Neural progenitor cell (in vitro differentiated cells): ENCODE measurements at regions not wholly inside any gene's neighbourhood (a gene's known extent, or its start where the extent isn't known, plus 50 kb on each side); places are given as distances from the start of the nearest gene placed in this dataset.
A peak's percentile ranks its signal among the peaks of the same experiment; 100 is the strongest.

ENCODE experiments used
- DNase-seq: peaks from one replicate; pipeline ENCODE4 v3.0.0-alpha.2; 2016; ENCODE audit warnings: low spot score
- H2AFZ ChIP-seq: fragments of 200-600 bp; sonication (generic); replicated peaks from 2 replicates; pipeline ENCODE4 v1.6.1; 2016; ENCODE audit warnings: antibody characterized with exemption
- H3F3A ChIP-seq: fragments of 200-600 bp; sonication (generic); 2 replicates; pipeline ENCODE4 v1.6.1; 2016; ENCODE audit warnings: antibody characterized with exemption, low read depth
- H3K27ac ChIP-seq: fragments of 200-600 bp; sonication (generic); 2 replicates; pipeline ENCODE4 v1.5.1; 2016; ENCODE audit warnings: mild to moderate bottlenecking
- H3K27me3 ChIP-seq: fragments of 200-600 bp; sonication (generic); 2 replicates; pipeline ENCODE4 v1.6.1; 2016; ENCODE audit warnings: mild to moderate bottlenecking, moderate library complexity
- H3K36me3 ChIP-seq: fragments of 200-600 bp; sonication (generic); 2 replicates; pipeline ENCODE4 v1.5.1; 2016
- H3K4me1 ChIP-seq: fragments of 200-600 bp; sonication (generic); 2 replicates; pipeline ENCODE4 v1.6.1; 2016; ENCODE audit warnings: mixed run types
- H3K4me2 ChIP-seq: fragments of 200-600 bp; sonication (generic); 2 replicates; pipeline ENCODE4 v1.6.1; 2016
- H3K4me3 ChIP-seq: fragments of 200-600 bp; sonication (generic); 2 replicates; pipeline ENCODE4 v1.5.1; 2016
- H3K79me2 ChIP-seq: fragments of 200-600 bp; sonication (generic); 2 replicates; pipeline ENCODE4 v1.6.1; 2016; ENCODE audit warnings: low read depth
- H3K9ac ChIP-seq: fragments of 200-600 bp; sonication (generic); 2 replicates; pipeline ENCODE4 v1.6.1; 2016
- H3K9me3 ChIP-seq: fragments of 200-600 bp; sonication (generic); 2 replicates; pipeline ENCODE4 v1.5.1; 2016; ENCODE audit warnings: low read depth
- H4K20me1 ChIP-seq: fragments of 200-600 bp; sonication (generic); 2 replicates; pipeline ENCODE4 v1.6.1; 2016; ENCODE audit warnings: low read depth
- H3K27ac Mint-ChIP-seq: 3 replicates; pipeline ENCODE4 v1.8.0; 2021; ENCODE audit warnings: mixed read lengths
- H3K27me3 Mint-ChIP-seq: 2 replicates; pipeline ENCODE4 v1.8.0; 2022; ENCODE audit warnings: low read depth, mild to moderate bottlenecking, inconsistent platforms, moderate library complexity, mixed read lengths; ENCODE audit not compliant: insufficient read depth
- H3K36me3 Mint-ChIP-seq: 3 replicates; pipeline ENCODE4 v1.8.0; 2021; ENCODE audit warnings: mixed read lengths
- H3K4me1 Mint-ChIP-seq: 3 replicates; pipeline ENCODE4 v1.8.0; 2021; ENCODE audit warnings: mixed read lengths
- H3K4me3 Mint-ChIP-seq: 3 replicates; pipeline ENCODE4 v1.8.0; 2021; ENCODE audit warnings: mild to moderate bottlenecking, moderate library complexity, mixed read lengths
- H3K9me3 Mint-ChIP-seq: 3 replicates; pipeline ENCODE4 v1.8.0; 2020; ENCODE audit warnings: mixed read lengths
- EZH2 ChIP-seq: fragments of 200-600 bp; sonication (generic); IDR thresholded peaks from 2 replicates; pipeline ENCODE4 v1.6.1; 2017; ENCODE audit warnings: antibody characterized with exemption, mild to moderate bottlenecking, moderate library complexity
- EZH2phosphoT487 ChIP-seq: fragments of 200-600 bp; sonication (generic); IDR thresholded peaks from 2 replicates; pipeline ENCODE4 v1.6.1; 2017; ENCODE audit warnings: antibody characterized with exemption
- TF ChIP-seq, protein P1 (sequence below): fragments of 200-600 bp; sonication (generic); IDR thresholded peaks from 2 replicates; pipeline ENCODE4 v1.5.1; 2017; ENCODE audit warnings: antibody characterized with exemption, mild to moderate bottlenecking

DNA sequence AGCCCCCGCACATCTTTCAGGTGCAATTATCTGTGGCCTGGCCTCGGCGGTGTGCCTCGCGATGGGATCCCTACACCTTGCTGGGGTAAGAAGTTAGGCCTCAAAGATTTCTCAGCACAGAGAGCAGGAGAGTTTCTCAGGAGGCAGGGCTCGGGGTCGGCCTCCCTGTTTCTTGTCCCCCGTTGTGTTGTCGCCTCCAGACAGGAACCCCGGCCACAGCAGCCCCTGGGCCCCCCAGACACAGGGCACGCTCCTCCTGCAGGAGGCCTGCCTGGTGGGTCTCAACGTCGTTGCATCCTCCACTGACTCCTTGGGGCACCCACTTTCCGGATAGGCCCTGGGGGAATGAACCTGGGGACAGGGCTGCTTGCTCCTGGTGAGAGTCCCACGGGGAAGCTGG, 229.1 kb upstream of the SHH start:
- H3K4me1 Mint-ChIP-seq = no peaks in the 10 kb centered on the region
- H3K27me3 Mint-ChIP-seq = peaks cover 5% of the 10 kb centered on the region
- H3K36me3 ChIP-seq = no peaks in the 10 kb centered on the region
- no peak overlapping the region for H3K4me2 ChIP-seq
- peak overlapping the region; percentile 6 for H3K27ac Mint-ChIP-seq
- no peak overlapping the region for H3K4me3 Mint-ChIP-seq
- H4K20me1 ChIP-seq = no peaks in the 10 kb centered on the region
- H3K79me2 ChIP-seq = no peaks in the 10 kb centered on the region
- no peak for DNase-seq
- H3K27me3 ChIP-seq = no peaks in the 10 kb centered on the region
- H3K9ac ChIP-seq = no peak overlapping the region
- H3K9me3 Mint-ChIP-seq = no peaks in the 10 kb centered on the region
- no peak overlapping the region for H3K4me3 ChIP-seq
- no peaks in the 10 kb centered on the region for H3K36me3 Mint-ChIP-seq
- H3K9me3 ChIP-seq = no peaks in the 10 kb centered on the region
- H2AFZ ChIP-seq = no peak overlapping the region
- no peak overlapping the region for H3K27ac ChIP-seq
- no peaks in the 10 kb centered on the region for H3K4me1 ChIP-seq
- no peaks in the 10 kb centered on the region for H3F3A ChIP-seq
- TF ChIP-seq EZH2phosphoT487 (no peak), EZH2 (no peak)
- TF ChIP-seq, protein P1, sequence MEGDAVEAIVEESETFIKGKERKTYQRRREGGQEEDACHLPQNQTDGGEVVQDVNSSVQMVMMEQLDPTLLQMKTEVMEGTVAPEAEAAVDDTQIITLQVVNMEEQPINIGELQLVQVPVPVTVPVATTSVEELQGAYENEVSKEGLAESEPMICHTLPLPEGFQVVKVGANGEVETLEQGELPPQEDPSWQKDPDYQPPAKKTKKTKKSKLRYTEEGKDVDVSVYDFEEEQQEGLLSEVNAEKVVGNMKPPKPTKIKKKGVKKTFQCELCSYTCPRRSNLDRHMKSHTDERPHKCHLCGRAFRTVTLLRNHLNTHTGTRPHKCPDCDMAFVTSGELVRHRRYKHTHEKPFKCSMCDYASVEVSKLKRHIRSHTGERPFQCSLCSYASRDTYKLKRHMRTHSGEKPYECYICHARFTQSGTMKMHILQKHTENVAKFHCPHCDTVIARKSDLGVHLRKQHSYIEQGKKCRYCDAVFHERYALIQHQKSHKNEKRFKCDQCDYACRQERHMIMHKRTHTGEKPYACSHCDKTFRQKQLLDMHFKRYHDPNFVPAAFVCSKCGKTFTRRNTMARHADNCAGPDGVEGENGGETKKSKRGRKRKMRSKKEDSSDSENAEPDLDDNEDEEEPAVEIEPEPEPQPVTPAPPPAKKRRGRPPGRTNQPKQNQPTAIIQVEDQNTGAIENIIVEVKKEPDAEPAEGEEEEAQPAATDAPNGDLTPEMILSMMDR = no peak

DNA sequence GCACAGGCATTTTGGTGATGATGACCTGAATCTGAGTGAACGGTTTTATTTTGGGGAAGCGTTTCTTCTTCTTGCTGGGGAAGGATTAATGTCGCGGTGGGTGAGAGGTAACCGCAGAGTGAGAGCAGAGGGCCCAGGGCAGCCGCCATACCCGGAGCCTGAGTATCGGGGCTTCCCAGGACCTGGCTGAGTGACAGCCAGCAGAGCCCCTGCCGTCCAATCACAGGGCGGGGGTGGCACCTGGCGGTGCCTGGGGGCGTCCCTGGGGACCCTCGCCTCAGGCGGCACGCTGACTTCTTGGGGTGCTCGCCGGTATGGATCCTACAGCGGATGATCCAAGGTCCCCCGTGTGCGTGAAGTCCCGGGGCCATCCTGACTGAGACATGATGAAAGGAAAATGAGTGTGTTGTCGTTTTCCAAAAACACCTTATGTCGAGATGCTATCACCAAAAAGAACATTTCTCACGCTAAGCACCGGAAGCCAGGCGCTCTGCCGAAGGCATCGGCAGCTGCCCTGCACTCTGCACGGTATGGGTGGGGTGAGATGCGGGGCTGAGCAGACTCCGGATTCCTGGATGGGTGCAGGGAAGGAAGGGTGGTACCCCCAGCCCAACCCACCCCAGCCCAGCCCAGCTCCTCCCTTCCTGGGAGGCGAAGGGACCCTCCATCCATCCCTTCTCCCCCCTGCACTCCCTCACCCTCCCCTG, 227.9 kb upstream of the SHH start:
- Mint-ChIP-seq H3K36me3 (no peaks in the 10 kb centered on the region), H3K9me3 (no peaks in the 10 kb centered on the region), H3K27ac (no peak overlapping the region), H3K27me3 (peaks cover 5% of the 10 kb centered on the region), H3K4me1 (no peaks in the 10 kb centered on the region), H3K4me3 (no peak overlapping the region)
- Histone ChIP-seq H3K27me3 (no peaks in the 10 kb centered on the region), H3K4me2 (no peak overlapping the region), H3K79me2 (no peaks in the 10 kb centered on the region), H3F3A (no peaks in the 10 kb centered on the region), H4K20me1 (no peaks in the 10 kb centered on the region), H3K9me3 (no peaks in the 10 kb centered on the region), H3K36me3 (no peaks in the 10 kb centered on the region), H3K9ac (no peak overlapping the region), H3K4me3 (no peak overlapping the region), H3K4me1 (no peaks in the 10 kb centered on the region), H3K27ac (no peak overlapping the region), H2AFZ (no peak overlapping the region)
- TF ChIP-seq, protein P1 = no peak
- no peak for TF ChIP-seq EZH2phosphoT487
- no peak for TF ChIP-seq EZH2
- DNase-seq = no peak

DNA sequence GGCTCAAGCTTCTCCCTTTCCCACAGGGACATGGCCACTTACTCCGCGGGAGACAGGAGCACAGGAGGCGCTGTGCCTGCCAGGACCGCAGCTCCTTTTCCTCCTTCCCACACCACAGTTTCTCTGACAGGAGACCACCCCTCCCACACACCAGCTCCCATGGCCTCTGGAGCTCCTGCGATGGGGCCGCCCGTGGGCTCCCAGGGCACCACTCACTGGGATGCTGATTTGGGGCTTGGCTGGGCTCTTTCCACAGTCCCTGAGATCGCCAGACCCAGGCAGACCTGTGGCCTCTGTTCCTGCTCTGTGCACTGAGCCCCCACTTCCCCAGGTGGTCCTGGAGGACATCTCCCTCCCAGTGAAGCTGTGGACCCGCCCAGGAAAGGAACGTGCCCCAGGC, 226.9 kb upstream of the SHH start:
- Mint-ChIP-seq H3K4me1 (no peaks in the 10 kb centered on the region), H3K27ac (no peak overlapping the region), H3K36me3 (no peaks in the 10 kb centered on the region), H3K9me3 (no peaks in the 10 kb centered on the region), H3K27me3 (peaks cover 2% of the 10 kb centered on the region), H3K4me3 (no peak overlapping the region)
- no peaks in the 10 kb centered on the region for H3K79me2 ChIP-seq
- no peaks in the 10 kb centered on the region for H3K9me3 ChIP-seq
- no peak for DNase-seq
- no peak overlapping the region for H2AFZ ChIP-seq
- no peak overlapping the region for H3K4me3 ChIP-seq
- H3K4me2 ChIP-seq = no peak overlapping the region
- H4K20me1 ChIP-seq = no peaks in the 10 kb centered on the region
- no peaks in the 10 kb centered on the region for H3K36me3 ChIP-seq
- no peaks in the 10 kb centered on the region for H3F3A ChIP-seq
- H3K27ac ChIP-seq = no peak overlapping the region
- H3K27me3 ChIP-seq = no peaks in the 10 kb centered on the region
- H3K4me1 ChIP-seq = no peaks in the 10 kb centered on the region
- TF ChIP-seq, protein P1 = no peak
- H3K9ac ChIP-seq = no peak overlapping the region
